ENCODE measurements at regions not wholly inside any gene's neighbourhood (a gene's known extent, or its start where the extent isn't known, plus 50 kb on each side); places are given as distances from the start of the nearest gene placed in this dataset.

DNA sequence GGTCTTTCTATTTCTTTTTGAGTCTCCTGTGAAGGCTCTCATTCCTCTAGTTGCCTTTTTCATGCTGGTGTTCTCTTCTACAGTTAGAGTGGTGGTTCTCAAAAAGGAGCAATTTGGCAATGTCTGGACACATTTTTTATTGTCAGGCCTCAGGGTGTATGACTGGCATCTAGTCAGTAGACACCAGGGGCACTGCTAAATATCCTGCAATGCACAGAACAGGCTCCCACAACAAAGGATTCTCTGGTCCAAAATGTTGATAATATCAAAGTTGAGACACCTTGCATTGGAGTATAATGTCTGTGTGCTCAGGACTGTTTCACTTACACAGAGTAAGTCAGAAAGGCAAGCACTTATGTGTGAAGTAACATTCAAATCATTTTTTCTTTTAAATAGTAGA, 1360.7 kb downstream of the ADGRL3 start:
- DNase-seq (ENCODE audit: low read depth): no peak
- no peak overlapping the region for H3K4me3 ChIP-seq (ENCODE audit: low read depth, low read length)
- TF ChIP-seq, protein P1, sequence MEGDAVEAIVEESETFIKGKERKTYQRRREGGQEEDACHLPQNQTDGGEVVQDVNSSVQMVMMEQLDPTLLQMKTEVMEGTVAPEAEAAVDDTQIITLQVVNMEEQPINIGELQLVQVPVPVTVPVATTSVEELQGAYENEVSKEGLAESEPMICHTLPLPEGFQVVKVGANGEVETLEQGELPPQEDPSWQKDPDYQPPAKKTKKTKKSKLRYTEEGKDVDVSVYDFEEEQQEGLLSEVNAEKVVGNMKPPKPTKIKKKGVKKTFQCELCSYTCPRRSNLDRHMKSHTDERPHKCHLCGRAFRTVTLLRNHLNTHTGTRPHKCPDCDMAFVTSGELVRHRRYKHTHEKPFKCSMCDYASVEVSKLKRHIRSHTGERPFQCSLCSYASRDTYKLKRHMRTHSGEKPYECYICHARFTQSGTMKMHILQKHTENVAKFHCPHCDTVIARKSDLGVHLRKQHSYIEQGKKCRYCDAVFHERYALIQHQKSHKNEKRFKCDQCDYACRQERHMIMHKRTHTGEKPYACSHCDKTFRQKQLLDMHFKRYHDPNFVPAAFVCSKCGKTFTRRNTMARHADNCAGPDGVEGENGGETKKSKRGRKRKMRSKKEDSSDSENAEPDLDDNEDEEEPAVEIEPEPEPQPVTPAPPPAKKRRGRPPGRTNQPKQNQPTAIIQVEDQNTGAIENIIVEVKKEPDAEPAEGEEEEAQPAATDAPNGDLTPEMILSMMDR (conservative IDR thresholded peaks at IDR 0.05; ENCODE audit: low read depth, low read length): no peak

DNA sequence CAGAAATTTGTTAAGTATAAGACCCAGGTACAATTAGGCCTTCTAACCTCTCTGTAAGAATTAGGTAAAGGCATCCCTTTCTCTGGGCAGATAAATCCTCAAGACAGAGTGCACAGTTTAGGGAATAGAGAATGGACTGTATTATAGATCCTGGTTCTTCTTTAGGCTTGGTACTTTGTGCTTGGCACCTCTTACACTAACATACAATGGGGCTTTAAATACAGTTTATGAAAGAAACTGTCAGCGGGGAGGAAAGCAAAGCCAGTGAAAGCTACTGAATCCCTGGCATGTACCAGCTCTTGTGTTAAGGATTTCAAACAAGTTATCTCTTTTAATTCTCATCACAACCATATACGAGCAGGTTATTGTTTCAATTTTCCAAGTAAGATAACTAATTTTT, 1350.0 kb downstream of the ADGRL3 start:
- no peak overlapping the region for H3K4me3 ChIP-seq (ENCODE audit: low read depth, low read length)
- no peak for DNase-seq (ENCODE audit: low read depth)
- TF ChIP-seq, protein P1 (conservative IDR thresholded peaks at IDR 0.05; ENCODE audit: low read depth, low read length): no peak

DNA sequence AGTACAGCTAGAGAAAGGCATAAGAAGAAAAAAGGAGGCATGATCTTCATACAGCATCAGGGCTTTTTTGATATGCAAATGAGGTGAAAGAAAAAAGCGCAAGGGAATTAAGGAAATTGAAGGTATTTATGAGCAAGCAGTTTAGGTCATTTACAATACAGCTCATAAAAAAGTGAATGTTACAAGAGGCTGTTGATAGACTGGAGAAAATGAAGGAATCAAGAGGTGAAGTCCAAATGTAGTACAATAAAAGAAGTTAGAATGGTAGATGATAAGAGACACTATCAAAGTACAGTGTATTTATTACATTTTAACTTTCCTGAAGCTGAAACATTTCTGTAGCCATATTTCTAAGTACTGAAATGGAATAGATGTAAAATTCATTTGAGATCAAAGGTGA, 1349.5 kb downstream of the ADGRL3 start:
- TF ChIP-seq, protein P1 (conservative IDR thresholded peaks at IDR 0.05; ENCODE audit: low read depth, low read length): no peak
- no peak for DNase-seq (ENCODE audit: low read depth)
- no peak overlapping the region for H3K4me3 ChIP-seq (ENCODE audit: low read depth, low read length)

DNA sequence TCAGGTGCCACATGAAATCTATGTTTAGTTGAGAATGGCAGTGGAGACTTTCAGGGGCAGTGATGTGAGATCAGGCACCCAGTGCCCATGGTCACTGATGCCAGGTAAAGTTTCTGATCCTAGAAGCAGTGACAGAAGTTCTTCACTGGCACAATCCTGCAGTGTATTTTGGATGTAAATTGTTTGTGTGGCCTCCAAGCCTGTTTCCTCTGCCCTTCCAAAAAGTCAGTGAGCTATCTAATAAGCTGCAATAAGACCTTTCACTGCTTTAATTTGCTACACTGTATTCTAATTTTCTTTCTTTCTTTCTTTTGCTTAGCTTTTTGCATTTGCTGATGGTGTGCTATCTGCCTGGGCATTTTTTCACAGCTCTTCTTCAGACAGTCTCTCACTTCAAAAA, 1348.6 kb downstream of the ADGRL3 start:
- no peak for DNase-seq (ENCODE audit: low read depth)
- no peak overlapping the region for H3K4me3 ChIP-seq (ENCODE audit: low read depth, low read length)

DNA sequence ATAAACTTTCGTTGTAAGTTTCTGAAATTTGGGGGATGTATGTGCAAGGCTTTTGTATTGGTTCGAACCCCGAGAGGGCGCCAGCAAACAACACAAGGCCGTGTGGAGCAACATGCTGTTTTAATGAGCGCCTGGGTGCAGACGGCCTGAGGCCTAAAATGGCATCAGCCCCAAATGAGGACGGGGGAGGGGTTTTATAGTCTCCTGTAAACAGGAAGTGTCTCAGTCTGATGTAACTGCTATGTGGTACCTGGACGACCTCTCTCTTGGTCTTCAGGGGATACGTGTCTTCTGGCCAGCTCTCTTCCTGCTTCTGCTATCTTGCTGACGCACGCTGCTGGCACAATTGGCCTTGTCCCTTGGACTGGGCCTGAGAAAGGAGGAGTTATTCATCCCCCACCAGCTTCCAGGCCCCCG, 1348.0 kb downstream of the ADGRL3 start:
- TF ChIP-seq, protein P1 (conservative IDR thresholded peaks at IDR 0.05; ENCODE audit: low read depth, low read length): no peak

More for the DNA sequence above, 1348.6 kb downstream of the ADGRL3 start:
- TF ChIP-seq, protein P1 (conservative IDR thresholded peaks at IDR 0.05; ENCODE audit: low read depth, low read length): no peak

DNA sequence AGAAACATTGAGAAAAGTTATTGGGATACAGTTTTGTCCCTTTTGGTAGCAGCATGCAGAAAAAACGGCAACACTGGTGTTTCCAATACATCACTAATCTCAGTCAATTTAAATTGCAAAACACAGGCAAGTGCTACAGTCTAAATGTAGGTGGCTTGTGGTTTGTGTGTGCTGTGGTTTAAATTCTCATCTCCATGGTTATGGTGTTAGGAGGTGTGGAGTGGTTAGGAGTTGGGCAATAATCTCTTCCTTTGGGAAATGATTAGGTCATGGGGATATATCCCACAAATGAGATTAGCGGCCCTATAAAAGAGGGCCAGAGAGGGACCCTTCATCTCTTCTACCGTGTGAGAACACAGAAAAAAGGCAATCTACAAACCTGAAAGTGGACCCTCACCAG, 1344.3 kb downstream of the ADGRL3 start:
- TF ChIP-seq, protein P1 (conservative IDR thresholded peaks at IDR 0.05; ENCODE audit: low read depth, low read length): no peak
- H3K4me3 ChIP-seq (ENCODE audit: low read depth, low read length): no peak overlapping the region
- DNase-seq (ENCODE audit: low read depth): no peak

More for the DNA sequence above, 1348.0 kb downstream of the ADGRL3 start:
- no peak for DNase-seq (ENCODE audit: low read depth)
- no peak overlapping the region for H3K4me3 ChIP-seq (ENCODE audit: low read depth, low read length)

DNA sequence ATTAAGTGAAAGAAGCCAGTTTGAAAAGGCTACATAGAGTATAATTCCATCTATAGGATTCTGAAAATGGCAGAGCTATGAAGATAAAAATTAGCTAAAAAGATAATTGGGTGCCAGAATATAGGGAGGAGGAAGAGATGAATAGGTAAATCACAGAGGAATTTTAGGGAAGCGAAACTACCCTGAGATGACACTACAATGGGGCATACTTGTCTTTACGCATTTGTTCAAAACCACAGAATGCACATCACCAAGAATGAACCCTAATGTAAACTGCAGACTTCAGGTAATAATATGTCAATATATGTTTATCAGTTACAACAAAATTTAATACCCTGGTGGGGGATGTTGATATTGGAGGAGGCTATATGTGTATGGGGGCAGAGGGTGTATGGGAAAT, 1342.9 kb downstream of the ADGRL3 start:
- DNase-seq (ENCODE audit: low read depth): no peak
- TF ChIP-seq, protein P1 (conservative IDR thresholded peaks at IDR 0.05; ENCODE audit: low read depth, low read length): no peak
- H3K4me3 ChIP-seq (ENCODE audit: low read depth, low read length): no peak overlapping the region

Data from choroid plexus epithelial cell (primary cell).